Stimulated activated CD4-positive, alpha-beta T cell treated with anti-CD3 and anti-CD28 coated beads, Interleukin-1b, Interleukin-23, amount 100 ng/mL, for 48 hours (primary cell): ENCODE measurements at regions not wholly inside any gene's neighbourhood (a gene's known extent, or its start where the extent isn't known, plus 50 kb on each side); places are given as distances from the start of the nearest gene placed in this dataset.
"Not testable (repeated sequence)": the region's sequence is repeated elsewhere in the genome, so short reads cannot be mapped to it uniquely, and the experiment has no call there.

Experiments
- DNase-seq: peaks from one replicate; pipeline ENCODE4 v3.0.0-alpha.2; 2020

- no peak for DNase-seq
Measured at GRCh38 chr10:83371696-83372490, 767.4 kb upstream of the GHITM start.

GRCh38 chr10:83372646-83373045 is 766.7 kb upstream of the GHITM start:
- DNase-seq, result no peak

DNA sequence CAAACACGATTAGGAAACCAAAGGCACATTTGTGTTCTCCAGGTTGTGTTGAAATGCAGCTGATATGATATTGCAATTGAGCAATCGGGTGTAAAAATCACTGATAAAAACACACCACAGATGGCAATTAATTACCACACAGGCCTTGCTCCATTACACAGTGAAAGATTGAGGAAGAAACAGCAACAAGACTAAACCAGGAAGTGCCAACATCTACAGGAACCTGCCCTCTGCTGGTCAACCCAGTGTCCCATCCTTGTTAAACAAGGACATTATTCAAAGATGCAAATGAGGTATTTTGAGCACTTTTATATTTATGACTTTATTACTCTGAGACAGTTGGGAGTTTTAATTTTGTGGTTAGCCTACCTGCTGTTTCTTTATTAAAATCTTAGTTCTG is 765.6 kb upstream of the GHITM start:
- DNase-seq, result no peak

GRCh38 chr10:83374741-83375140 is 764.6 kb upstream of the GHITM start:
- DNase-seq, result no peak

GRCh38 chr10:83375274-83375673 is 764.0 kb upstream of the GHITM start:
- DNase-seq, result no peak

DNA sequence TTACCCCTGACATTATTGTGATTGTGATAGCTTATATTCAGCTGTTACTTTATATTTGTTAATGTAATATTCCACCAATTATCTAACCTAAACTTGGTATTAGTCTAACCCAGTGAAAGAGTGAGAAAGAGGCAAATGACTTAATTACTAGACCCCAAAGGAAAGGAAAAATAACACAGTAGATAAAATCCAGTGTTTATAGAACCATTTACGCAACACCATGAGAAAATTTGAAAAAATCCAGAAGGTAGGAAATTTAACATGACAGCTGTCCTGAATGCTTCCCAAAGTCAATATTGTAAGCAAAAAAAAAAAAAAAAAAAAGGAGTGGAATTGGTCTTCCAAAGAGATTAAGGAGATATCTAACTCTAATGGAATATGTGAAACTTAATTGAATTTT is 741.5 kb upstream of the GHITM start:
- no peak for DNase-seq

GRCh38 chr10:83410570-83410969 is 728.7 kb upstream of the GHITM start:
- DNase-seq, result no peak

- no peak for DNase-seq
Measured at GRCh38 chr10:83425306-83425705, 714.0 kb upstream of the GHITM start.

DNA sequence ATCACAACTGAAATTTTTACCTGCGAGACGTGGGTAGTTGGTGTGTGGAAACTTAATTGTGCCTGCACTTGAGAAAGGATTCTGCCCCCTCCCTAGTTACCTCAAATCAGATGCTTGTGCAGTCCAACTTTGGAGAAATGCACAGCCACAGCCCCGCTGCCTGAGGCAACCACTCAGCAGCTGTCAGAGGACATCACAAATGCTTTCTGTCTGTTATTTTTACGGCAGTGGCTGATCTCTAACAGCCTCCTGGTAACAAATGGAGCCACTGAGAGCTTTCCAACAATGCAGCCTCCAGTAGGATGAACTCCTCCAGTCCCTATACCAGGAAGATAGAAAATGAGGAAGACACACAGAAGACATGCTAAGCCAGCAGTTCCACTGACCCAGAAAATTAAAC is 712.2 kb upstream of the GHITM start:
- no peak for DNase-seq

- no peak for DNase-seq
Measured at GRCh38 chr10:83432261-83433045, 706.9 kb upstream of the GHITM start.

- no peak for DNase-seq
Measured at GRCh38 chr10:83433705-83434104, 705.6 kb upstream of the GHITM start.

DNA sequence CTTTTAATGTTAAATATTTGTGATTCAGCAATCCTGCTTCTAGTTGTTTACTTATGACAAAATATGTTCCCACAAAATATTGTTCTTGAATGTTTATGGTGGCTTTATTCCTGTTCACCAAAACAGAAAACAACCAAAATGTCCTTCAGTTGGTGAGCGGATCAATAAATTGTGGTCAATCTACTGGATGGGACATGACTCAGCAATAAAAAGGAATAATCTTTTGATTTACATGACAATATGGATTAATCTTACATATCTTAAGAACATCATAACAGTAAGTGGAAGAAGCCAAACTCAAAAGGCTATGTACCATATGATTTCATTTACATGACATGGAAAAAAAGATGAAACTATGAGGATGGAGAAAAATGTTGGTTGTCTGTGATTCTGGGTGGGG is 691.3 kb upstream of the GHITM start:
- no peak for DNase-seq

DNA sequence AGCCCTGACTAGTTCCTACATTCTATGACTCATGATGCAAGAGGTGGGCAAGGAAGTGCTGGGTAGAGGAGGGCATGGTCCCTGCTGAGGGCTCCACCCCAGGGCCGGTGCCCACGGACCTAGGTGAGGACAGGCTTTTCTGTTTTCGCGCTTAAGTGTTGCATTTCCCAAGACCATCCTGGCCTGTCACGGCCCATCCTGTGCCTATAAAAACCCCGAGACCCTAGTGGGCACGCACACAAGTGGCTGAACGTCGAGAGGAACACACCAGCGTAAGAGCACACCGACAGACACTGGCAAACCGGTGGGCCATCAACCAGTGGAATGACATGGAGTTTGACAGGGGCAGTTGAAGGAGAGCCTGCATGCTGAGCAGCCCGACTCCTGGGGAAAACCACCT is 680.7 kb upstream of the GHITM start:
- no peak for DNase-seq

DNA sequence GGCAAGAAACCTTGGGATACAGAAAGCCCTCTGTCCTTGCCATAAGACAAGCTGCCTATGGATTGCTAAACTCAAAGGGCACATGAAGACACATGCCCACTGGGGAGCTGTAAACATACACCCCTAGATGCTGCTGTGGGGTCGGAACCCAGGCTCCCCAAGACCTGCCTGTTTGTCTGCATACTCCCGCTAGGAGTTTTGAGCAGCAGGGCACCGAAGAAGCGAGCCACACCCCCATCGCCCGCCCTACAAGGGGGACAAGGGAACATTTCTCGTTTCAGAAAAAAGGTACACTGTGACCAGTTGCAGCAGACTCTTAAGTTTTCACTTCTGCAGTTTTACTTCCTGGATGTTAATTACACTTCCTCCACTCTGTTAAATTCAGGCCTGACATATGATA is 680.2 kb upstream of the GHITM start:
- no peak for DNase-seq

GRCh38 chr10:83469728-83470331 is 669.5 kb upstream of the GHITM start:
- DNase-seq, result no peak

DNA sequence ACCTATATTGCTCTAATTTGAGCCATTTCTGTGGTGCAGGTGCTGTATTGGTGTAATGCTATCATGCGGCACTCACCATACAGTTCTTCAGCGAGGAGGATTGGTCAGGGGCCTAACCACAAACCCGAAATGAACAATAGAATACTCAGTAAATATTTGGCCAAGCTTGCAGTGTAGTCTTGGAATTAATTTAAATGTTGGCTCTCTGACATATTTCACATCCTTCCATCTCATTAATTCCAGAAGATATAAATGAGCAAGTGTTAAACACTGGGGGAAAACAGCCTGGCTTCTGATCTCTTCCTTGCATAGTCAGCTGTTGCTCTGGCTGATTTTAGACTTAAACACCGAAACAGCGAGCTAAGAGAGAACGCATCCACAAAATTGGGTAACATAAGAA is 663.1 kb upstream of the GHITM start:
- DNase-seq, result no peak

GRCh38 chr10:83489161-83489560 is 650.1 kb upstream of the GHITM start:
- no peak for DNase-seq

DNA sequence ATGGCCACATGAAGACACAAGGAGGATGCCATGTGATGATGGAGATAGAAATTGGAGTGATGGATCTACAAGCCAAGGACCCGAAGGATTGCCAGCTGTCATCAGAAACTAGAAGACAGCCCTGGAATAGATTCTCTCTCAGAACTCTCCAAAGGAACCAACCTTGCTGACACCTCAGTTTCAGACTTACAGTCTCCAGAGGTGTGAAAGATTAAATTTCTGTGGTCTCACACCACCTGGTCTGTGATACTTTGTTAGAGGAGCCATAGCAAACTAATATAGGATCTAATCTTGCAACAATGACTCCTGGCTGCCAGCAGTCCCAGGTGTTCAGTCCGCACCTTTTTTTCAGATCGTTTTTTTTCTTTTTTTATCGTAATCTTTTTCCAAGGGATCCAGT is 647.3 kb upstream of the GHITM start:
- no peak for DNase-seq

DNA sequence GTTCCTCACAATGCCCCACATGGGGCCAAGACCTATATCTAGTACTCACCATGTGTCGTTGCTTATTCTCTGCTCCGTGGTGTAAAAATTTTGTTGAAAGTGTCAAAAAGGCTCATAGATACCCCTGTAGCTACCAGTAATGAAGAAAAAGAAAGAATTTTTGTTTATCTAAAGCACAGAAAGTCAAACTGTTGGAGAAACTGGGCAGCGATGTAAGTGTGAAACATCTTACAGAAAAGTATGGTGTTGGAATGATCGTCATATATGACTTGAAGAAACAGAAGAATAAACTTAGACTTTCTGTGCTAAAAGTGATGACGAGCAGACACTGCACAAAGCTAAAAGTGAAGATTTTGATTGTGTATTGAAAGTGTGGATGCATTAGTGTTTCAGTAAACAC is 626.6 kb upstream of the GHITM start:
- no peak for DNase-seq

DNA sequence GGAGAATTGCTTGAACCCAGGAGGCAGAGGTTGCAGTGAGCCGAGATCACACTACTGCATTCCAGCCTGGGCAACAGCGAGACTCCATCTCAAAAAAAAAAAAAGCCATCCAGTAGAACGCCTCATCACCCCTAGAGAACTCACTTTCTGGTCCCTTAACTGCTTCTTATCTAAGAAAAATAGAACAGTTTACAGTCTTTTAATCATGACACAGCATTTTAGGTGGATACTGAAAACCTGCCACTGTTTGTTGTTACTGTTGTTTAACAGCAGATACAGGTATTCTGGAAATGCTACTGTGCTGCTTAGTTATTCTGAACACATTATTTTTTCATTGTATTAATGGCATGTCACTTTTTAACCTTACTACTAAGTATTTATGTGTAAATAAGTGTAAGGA is 624.3 kb upstream of the GHITM start:
- DNase-seq, result no peak

GRCh38 chr10:83516788-83517187 is 622.5 kb upstream of the GHITM start:
- DNase-seq, result no peak

GRCh38 chr10:83517456-83517855 is 621.9 kb upstream of the GHITM start:
- DNase-seq, result no peak

DNA sequence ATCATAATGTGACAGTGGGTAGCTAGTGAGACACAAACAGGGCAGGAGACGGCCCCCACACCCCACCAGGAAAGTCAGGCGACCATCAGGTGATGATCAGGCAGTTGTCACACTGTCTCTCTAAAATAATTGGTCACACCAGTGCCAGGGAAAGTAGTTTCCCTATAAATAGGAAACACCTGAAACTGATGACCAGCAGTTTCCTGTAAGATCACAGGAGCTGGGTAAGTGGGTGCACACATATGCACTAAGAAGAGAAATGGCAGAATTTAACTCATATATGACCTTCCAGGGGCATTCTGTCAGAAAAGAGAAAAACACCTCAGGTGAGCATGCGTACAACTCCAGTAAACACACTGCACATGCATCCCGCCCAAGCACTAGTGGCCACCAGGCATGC is 620.5 kb upstream of the GHITM start:
- DNase-seq, result no peak

DNA sequence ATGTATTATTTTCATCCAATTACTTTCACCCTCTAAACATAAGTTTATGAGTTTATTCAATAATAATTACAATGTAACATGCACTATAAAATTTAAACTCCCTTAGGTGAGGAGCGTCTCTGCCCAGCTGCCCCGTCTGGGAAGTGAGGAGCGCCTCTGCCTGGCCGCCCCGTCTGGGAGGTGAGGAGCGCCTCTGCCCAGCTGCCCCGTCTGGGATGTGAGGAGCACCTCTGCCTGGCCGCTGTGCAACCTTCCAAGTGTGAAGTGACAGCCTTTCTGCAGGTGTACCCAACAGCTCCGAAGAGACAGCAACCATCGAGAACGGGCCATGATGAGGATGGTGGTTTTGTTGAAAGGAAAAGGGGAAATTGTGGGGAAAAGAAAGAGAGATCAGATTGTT is 618.9 kb upstream of the GHITM start:
- not testable (repeated sequence) for DNase-seq
